Sigmoid colon (tissue), 4 donors: ENCODE measurements at regions not wholly inside any gene's neighbourhood (a gene's known extent, or its start where the extent isn't known, plus 50 kb on each side); places are given as distances from the start of the nearest gene placed in this dataset.

Source experiments
- EP300 ChIP-seq, 4 donors: sonication (generic); formaldehyde crosslinking; IDR thresholded peaks; one replicate each; pipeline ENCODE4 v1.6.1; 2017; ENCODE audit warnings: antibody characterized with exemption in 4 of 4
- POLR2A ChIP-seq, 2 donors: fragments of 450-650 bp; IDR thresholded peaks; one replicate each; pipeline ENCODE4 v1.6.1; 2016; ENCODE audit warnings: antibody characterized with exemption in 2 of 2, mild to moderate bottlenecking in 2 of 2, moderate library complexity in 2 of 2
- POLR2AphosphoS5 ChIP-seq, 4 donors: sonication (generic); formaldehyde crosslinking; IDR thresholded peaks; one replicate each; pipeline ENCODE4 v1.6.1; 2017; ENCODE audit warnings: antibody characterized with exemption in 4 of 4
- TF ChIP-seq, protein P1 (sequence below), 4 experiments: fragments of 450-650 bp in 3 of 4; fragments of 200-600 bp in 1 of 4; IDR thresholded peaks; one replicate each; pipeline ENCODE4 v1.5.1; 2016 to 2019; ENCODE audit warnings: antibody characterized with exemption in 4 of 4, mild to moderate bottlenecking in 3 of 4, moderate library complexity in 2 of 4

GRCh38 chr3:57006179-57006657 is 54.2 kb upstream of the SPATA12 start:
- TF ChIP-seq, protein P1, sequence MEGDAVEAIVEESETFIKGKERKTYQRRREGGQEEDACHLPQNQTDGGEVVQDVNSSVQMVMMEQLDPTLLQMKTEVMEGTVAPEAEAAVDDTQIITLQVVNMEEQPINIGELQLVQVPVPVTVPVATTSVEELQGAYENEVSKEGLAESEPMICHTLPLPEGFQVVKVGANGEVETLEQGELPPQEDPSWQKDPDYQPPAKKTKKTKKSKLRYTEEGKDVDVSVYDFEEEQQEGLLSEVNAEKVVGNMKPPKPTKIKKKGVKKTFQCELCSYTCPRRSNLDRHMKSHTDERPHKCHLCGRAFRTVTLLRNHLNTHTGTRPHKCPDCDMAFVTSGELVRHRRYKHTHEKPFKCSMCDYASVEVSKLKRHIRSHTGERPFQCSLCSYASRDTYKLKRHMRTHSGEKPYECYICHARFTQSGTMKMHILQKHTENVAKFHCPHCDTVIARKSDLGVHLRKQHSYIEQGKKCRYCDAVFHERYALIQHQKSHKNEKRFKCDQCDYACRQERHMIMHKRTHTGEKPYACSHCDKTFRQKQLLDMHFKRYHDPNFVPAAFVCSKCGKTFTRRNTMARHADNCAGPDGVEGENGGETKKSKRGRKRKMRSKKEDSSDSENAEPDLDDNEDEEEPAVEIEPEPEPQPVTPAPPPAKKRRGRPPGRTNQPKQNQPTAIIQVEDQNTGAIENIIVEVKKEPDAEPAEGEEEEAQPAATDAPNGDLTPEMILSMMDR (IDR thresholded peaks at IDR 0.05): no peak
- TF ChIP-seq EP300 (IDR thresholded peaks at IDR 0.05) (no peak), POLR2A (IDR thresholded peaks at IDR 0.05) (no peak), POLR2AphosphoS5 (IDR thresholded peaks at IDR 0.05) (no peak)
